Ishikawa (cell line): ENCODE measurements at regions not wholly inside any gene's neighbourhood (a gene's known extent, or its start where the extent isn't known, plus 50 kb on each side); places are given as distances from the start of the nearest gene placed in this dataset.

ENCODE experiments used
- CEBPB ChIP-seq: IDR thresholded peaks from 2 replicates; pipeline ENCODE4 v1.6.1; 2012
- CREB1 ChIP-seq: IDR thresholded peaks from 2 replicates; pipeline ENCODE4 v1.6.1; 2012; ENCODE audit warnings: low read depth
- EGR1 ChIP-seq: IDR thresholded peaks from 2 replicates; pipeline ENCODE4 v1.6.1; 2012
- EP300 ChIP-seq: IDR thresholded peaks from 2 replicates; pipeline ENCODE4 v1.6.1; 2012; ENCODE audit warnings: borderline replicate concordance
- FOXM1 ChIP-seq: IDR thresholded peaks from 2 replicates; pipeline ENCODE4 v1.6.1; 2012; ENCODE audit warnings: low read depth, borderline replicate concordance
- NFIC ChIP-seq: IDR thresholded peaks from 2 replicates; pipeline ENCODE4 v1.6.1; 2012
- RAD21 ChIP-seq: IDR thresholded peaks from 2 replicates; pipeline ENCODE4 v1.6.1; 2012; ENCODE audit warnings: low read depth
- TAF1 ChIP-seq: IDR thresholded peaks from 2 replicates; pipeline ENCODE4 v1.6.1; 2012; ENCODE audit warnings: low read depth, mild to moderate bottlenecking
- TCF12 ChIP-seq: IDR thresholded peaks from 2 replicates; pipeline ENCODE4 v1.6.1; 2012; ENCODE audit warnings: low read depth
- TEAD4 ChIP-seq: IDR thresholded peaks from 2 replicates; pipeline ENCODE4 v1.6.1; 2012
- YY1 ChIP-seq: IDR thresholded peaks from 2 replicates; pipeline ENCODE4 v1.6.1; 2012; ENCODE audit warnings: low read depth
- ZBTB7A ChIP-seq: IDR thresholded peaks from 2 replicates; pipeline ENCODE4 v1.6.1; 2012; ENCODE audit warnings: low read depth
- TF ChIP-seq, protein P1 (sequence below): IDR thresholded peaks from 2 replicates; pipeline ENCODE4 v1.6.1; 2012
- TF ChIP-seq, protein P2 (sequence below): IDR thresholded peaks from 2 replicates; pipeline ENCODE4 v1.6.1; 2012
- TF ChIP-seq, protein P3 (sequence below): IDR thresholded peaks from 2 replicates; pipeline ENCODE4 v1.6.1; 2012; ENCODE audit warnings: low read depth, mild to moderate bottlenecking

DNA sequence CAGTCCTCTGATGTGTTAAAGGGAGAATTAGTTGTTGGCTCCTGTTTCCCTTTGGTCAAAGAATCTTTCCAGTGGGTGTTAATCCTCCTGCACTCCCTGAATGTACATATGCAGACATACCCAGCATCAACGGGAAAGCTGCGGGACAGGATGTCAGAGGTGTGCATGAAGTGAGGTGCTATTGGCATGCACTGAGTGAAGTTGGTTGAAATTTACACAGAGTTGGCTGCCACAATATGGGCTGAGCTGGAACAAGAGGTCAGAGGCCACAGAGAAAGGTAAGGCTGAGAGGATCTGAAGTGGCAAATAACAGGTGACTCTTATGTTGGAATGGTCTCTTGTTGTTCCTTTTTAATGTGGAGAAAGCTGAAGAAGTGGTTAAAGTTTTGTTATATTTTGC is 82.7 kb upstream of the AKIRIN2 start:
- TF ChIP-seq NFIC (no peak), RAD21 (no peak), EP300 (no peak), CREB1 (no peak), TEAD4 (no peak), CEBPB (no peak), FOXM1 (no peak), ZBTB7A (no peak), EGR1 (no peak), YY1 (no peak), TAF1 (no peak), TCF12 (no peak)
- TF ChIP-seq, protein P1, sequence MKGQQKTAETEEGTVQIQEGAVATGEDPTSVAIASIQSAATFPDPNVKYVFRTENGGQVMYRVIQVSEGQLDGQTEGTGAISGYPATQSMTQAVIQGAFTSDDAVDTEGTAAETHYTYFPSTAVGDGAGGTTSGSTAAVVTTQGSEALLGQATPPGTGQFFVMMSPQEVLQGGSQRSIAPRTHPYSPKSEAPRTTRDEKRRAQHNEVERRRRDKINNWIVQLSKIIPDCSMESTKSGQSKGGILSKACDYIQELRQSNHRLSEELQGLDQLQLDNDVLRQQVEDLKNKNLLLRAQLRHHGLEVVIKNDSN: no peak
- TF ChIP-seq, protein P2, sequence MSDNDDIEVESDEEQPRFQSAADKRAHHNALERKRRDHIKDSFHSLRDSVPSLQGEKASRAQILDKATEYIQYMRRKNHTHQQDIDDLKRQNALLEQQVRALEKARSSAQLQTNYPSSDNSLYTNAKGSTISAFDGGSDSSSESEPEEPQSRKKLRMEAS: no peak
- TF ChIP-seq, protein P3, sequence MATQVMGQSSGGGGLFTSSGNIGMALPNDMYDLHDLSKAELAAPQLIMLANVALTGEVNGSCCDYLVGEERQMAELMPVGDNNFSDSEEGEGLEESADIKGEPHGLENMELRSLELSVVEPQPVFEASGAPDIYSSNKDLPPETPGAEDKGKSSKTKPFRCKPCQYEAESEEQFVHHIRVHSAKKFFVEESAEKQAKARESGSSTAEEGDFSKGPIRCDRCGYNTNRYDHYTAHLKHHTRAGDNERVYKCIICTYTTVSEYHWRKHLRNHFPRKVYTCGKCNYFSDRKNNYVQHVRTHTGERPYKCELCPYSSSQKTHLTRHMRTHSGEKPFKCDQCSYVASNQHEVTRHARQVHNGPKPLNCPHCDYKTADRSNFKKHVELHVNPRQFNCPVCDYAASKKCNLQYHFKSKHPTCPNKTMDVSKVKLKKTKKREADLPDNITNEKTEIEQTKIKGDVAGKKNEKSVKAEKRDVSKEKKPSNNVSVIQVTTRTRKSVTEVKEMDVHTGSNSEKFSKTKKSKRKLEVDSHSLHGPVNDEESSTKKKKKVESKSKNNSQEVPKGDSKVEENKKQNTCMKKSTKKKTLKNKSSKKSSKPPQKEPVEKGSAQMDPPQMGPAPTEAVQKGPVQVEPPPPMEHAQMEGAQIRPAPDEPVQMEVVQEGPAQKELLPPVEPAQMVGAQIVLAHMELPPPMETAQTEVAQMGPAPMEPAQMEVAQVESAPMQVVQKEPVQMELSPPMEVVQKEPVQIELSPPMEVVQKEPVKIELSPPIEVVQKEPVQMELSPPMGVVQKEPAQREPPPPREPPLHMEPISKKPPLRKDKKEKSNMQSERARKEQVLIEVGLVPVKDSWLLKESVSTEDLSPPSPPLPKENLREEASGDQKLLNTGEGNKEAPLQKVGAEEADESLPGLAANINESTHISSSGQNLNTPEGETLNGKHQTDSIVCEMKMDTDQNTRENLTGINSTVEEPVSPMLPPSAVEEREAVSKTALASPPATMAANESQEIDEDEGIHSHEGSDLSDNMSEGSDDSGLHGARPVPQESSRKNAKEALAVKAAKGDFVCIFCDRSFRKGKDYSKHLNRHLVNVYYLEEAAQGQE: no peak

DNA sequence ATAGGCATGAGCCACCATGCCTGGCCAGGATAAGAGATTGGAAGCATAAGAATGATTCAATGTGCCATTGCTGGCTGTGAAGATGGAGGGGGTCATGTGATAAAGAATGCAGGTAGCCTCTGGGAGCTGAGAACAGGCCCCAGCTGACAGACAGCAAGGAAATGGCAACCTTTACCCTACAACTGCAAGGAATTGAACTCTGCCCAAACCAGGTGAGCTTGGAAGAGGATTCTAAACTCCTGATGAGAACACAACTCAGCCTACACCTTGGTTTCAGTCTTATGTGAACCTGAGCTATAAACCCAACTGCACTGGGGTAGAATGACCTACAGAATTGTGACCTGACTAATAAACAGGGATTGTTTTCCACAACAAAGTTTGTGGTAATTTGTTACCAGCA is 82.0 kb upstream of the AKIRIN2 start:
- TF ChIP-seq, protein P2: no peak
- TF ChIP-seq YY1 (no peak), CEBPB (no peak), TAF1 (no peak), FOXM1 (no peak), RAD21 (no peak), TEAD4 (no peak), ZBTB7A (no peak), NFIC (no peak), EP300 (no peak), EGR1 (no peak), CREB1 (no peak), TCF12 (no peak)
- TF ChIP-seq, protein P1: no peak
- TF ChIP-seq, protein P3: no peak

DNA sequence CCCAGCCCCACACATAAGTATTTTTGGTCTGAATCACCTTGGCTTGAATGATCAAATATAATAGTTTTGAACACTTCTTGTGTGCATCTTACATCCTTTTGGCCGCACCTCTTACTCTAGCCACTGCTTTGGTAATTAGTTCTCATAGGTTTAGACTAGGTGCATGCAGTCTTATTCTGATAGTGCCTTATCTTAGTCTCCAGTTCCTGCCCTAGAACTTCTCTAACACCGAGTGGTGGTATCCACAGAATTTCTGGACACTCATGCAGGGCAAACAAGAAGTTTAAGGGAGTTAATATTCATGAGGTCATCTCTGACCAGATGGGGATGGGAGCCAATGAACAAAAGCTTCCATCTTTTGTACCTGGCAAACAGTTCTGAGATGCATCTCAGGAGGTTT is 77.5 kb upstream of the AKIRIN2 start:
- TF ChIP-seq CREB1: no peak
- no peak for TF ChIP-seq FOXM1
- TF ChIP-seq YY1: no peak
- TF ChIP-seq, protein P2: no peak
- TF ChIP-seq TCF12: no peak
- TF ChIP-seq ZBTB7A: no peak

DNA sequence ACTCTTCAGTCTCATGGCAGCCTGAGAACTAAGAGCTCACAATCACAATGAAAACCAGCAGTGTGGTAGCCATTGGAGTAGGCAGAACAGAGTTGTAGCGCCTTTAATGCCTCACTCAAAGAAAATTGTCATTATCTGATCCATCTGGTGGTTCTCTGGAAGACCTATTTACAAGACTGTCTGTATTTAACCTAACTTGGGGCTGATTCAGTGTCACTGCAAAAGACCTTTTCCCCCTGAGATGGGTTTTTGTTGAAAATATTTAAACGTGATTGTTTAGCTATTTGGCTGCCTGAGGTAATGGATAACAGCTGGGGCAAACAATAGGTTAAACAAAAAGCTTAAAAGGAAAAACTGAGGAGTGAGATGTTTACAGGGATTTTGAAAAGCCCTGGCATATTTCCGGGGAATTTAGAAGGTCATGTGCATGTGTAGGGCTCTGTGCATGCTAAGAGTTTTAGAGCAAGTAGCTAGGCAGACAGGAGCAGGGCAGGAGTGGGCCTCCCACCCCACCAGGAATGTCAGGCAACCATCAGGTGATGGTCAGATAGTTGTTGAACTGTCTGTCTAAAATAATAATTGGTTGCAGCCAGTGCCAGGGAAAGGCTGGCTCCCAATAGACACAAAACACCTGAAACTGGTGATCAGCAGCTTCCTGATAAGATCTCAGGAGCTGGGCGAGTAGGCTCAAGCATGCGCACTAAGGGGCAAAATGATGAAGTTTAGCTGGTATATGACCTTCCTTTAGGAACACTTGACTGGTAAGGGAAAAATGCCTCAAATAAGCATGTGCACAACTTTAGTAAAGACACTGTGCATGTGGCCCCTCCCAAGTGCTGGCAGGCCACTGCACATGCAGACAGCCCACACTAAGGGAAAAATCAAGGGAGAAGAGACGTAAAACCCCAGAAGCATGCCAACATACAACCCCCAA is 70.8 kb upstream of the AKIRIN2 start:
- TF ChIP-seq RAD21: no peak
- no peak for TF ChIP-seq FOXM1
- no peak for TF ChIP-seq EGR1
- TF ChIP-seq TAF1: no peak
- no peak for TF ChIP-seq TEAD4
- TF ChIP-seq, protein P1: no peak
- TF ChIP-seq CEBPB: no peak
- no peak for TF ChIP-seq CREB1
- no peak for TF ChIP-seq TCF12
- no peak for TF ChIP-seq NFIC
- no peak for TF ChIP-seq EP300
- TF ChIP-seq, protein P2: no peak
- no peak for TF ChIP-seq ZBTB7A
- TF ChIP-seq, protein P3: no peak
- TF ChIP-seq YY1: no peak
